Smooth muscle cell (in vitro differentiated cells): ENCODE measurements at regions not wholly inside any gene's neighbourhood (a gene's known extent, or its start where the extent isn't known, plus 50 kb on each side); places are given as distances from the start of the nearest gene placed in this dataset.

Experiments
- DNase-seq: peaks from one replicate; lab custom pipeline; 2025; ENCODE audit not compliant: unreplicated experiment; lab: John Stamatoyannopoulos, UW
- H2AFZ ChIP-seq: fragments of 200-600 bp; sonication (generic); 2 replicates; pipeline ENCODE4 v1.6.0; 2016; ENCODE audit warnings: antibody characterized with exemption, low read depth, mild to moderate bottlenecking
- H3F3A ChIP-seq: fragments of 200-600 bp; sonication (generic); 2 replicates; pipeline ENCODE4 v1.6.0; 2017; ENCODE audit warnings: antibody characterized with exemption, low read depth
- H3K27ac ChIP-seq: fragments of 200-600 bp; sonication (generic); 2 replicates; pipeline ENCODE4 v1.5.1; 2016; ENCODE audit warnings: low read depth, mild to moderate bottlenecking
- H3K27me3 ChIP-seq: fragments of 200-600 bp; sonication (generic); 2 replicates; pipeline ENCODE4 v1.6.1; 2016; ENCODE audit warnings: low read depth, mild to moderate bottlenecking
- H3K36me3 ChIP-seq: fragments of 200-600 bp; sonication (generic); 2 replicates; pipeline ENCODE4 v1.5.1; 2016; ENCODE audit warnings: low read depth
- H3K4me1 ChIP-seq: fragments of 200-600 bp; sonication (generic); 2 replicates; pipeline ENCODE4 v1.5.1; 2016; ENCODE audit warnings: low read depth
- H3K4me2 ChIP-seq: fragments of 200-600 bp; sonication (generic); 2 replicates; pipeline ENCODE4 v1.6.0; 2016; ENCODE audit warnings: mild to moderate bottlenecking
- H3K4me3 ChIP-seq: fragments of 200-600 bp; sonication (generic); 2 replicates; pipeline ENCODE4 v1.5.1; 2016; ENCODE audit warnings: mild to moderate bottlenecking
- H3K79me2 ChIP-seq: fragments of 200-600 bp; sonication (generic); 2 replicates; pipeline ENCODE4 v1.6.0; 2016; ENCODE audit warnings: low read depth, mild to moderate bottlenecking
- H3K9ac ChIP-seq: fragments of 200-600 bp; sonication (generic); 2 replicates; pipeline ENCODE4 v1.6.0; 2016; ENCODE audit warnings: low read depth
- H3K9me3 ChIP-seq: fragments of 200-600 bp; sonication (generic); replicated peaks from 2 replicates; pipeline ENCODE4 v1.5.1; 2016; ENCODE audit warnings: low read depth
- H4K20me1 ChIP-seq: fragments of 200-600 bp; sonication (generic); 2 replicates; pipeline ENCODE4 v1.6.0; 2016; ENCODE audit warnings: low read depth
- CTCF ChIP-seq: fragments of 200-600 bp; sonication (generic); IDR thresholded peaks from 2 replicates; pipeline ENCODE4 v1.5.1; 2017; ENCODE audit warnings: borderline replicate concordance, mild to moderate bottlenecking, antibody characterized with exemption; ENCODE audit not compliant: insufficient read depth, poor library complexity, severe bottlenecking
- WGBS: methylation state at CpG from one replicate; pipeline ENCODE4 v1.1.7; 2016; ENCODE audit warnings: low lambda C conversion rate; 5-methylcytosine and 5-hydroxymethylcytosine counted together

- Histone ChIP-seq H2AFZ (peak overlapping the region; percentile 83), H3K9ac (peak overlapping the region; percentile 1), H3K9me3 (no peaks in the 10 kb centered on the region), H3K4me3 (no peak overlapping the region), H3F3A (peaks cover 6% of the 10 kb centered on the region), H3K79me2 (no peaks in the 10 kb centered on the region), H3K4me1 (peaks cover 8% of the 10 kb centered on the region), H3K27me3 (no peaks in the 10 kb centered on the region), H3K27ac (peak overlapping the region; percentile 51), H3K36me3 (no peaks in the 10 kb centered on the region), H4K20me1 (no peaks in the 10 kb centered on the region), H3K4me2 (peak overlapping the region; percentile 48)
- WGBS = 21% methylated on average over 16 of the region's 16 CpGs
- DNase-seq = no peak
- no peak for TF ChIP-seq CTCF
Observed at GRCh38 chr1:59013276-59013927, 229.6 kb upstream of the JUN start.

- Histone ChIP-seq H3K4me2 (peak overlapping the region; percentile 48), H4K20me1 (no peaks in the 10 kb centered on the region), H3K4me3 (no peak overlapping the region), H2AFZ (peak overlapping the region; percentile 83), H3K9ac (peak overlapping the region; percentile 1), H3K27me3 (no peaks in the 10 kb centered on the region), H3K27ac (peak overlapping the region; percentile 51), H3K9me3 (no peaks in the 10 kb centered on the region), H3K79me2 (no peaks in the 10 kb centered on the region), H3F3A (peaks cover 6% of the 10 kb centered on the region), H3K4me1 (peaks cover 8% of the 10 kb centered on the region), H3K36me3 (no peaks in the 10 kb centered on the region)
- TF ChIP-seq CTCF = no peak
- 25% methylated on average over 3 of the region's 3 CpGs for WGBS
- DNase-seq = no peak
Observed at GRCh38 chr1:59013928-59014279, 230.1 kb upstream of the JUN start.

- no peak overlapping the region for H3K4me2 ChIP-seq
- peaks cover 8% of the 10 kb centered on the region for H3K4me1 ChIP-seq
- H3K9ac ChIP-seq = no peak overlapping the region
- peak overlapping the region; percentile 64 for H2AFZ ChIP-seq
- no peaks in the 10 kb centered on the region for H3K27me3 ChIP-seq
- no peaks in the 10 kb centered on the region for H3K79me2 ChIP-seq
- H3K27ac ChIP-seq = peak overlapping the region; percentile 70
- H3K4me3 ChIP-seq = no peak overlapping the region
- no peaks in the 10 kb centered on the region for H4K20me1 ChIP-seq
- DNase-seq = no peak
- TF ChIP-seq CTCF = no peak
- no peaks in the 10 kb centered on the region for H3K9me3 ChIP-seq
- WGBS = 100% methylated on average over 2 of the region's 2 CpGs
- H3F3A ChIP-seq = peaks cover 7% of the 10 kb centered on the region
- no peaks in the 10 kb centered on the region for H3K36me3 ChIP-seq
Observed at GRCh38 chr1:59014827-59015226, 231.0 kb upstream of the JUN start.

- no peaks in the 10 kb centered on the region for H4K20me1 ChIP-seq
- H3K27me3 ChIP-seq = no peaks in the 10 kb centered on the region
- H3K36me3 ChIP-seq = no peaks in the 10 kb centered on the region
- H3K27ac ChIP-seq = peak overlapping the region; percentile 70
- no peak overlapping the region for H3K4me3 ChIP-seq
- no peak for TF ChIP-seq CTCF
- peaks cover 8% of the 10 kb centered on the region for H3K4me1 ChIP-seq
- WGBS = 20% methylated on average over 4 of the region's 4 CpGs
- no peak for DNase-seq
- H3K79me2 ChIP-seq = no peaks in the 10 kb centered on the region
- H2AFZ ChIP-seq = peak overlapping the region; percentile 64
- no peaks in the 10 kb centered on the region for H3K9me3 ChIP-seq
- peaks cover 11% of the 10 kb centered on the region for H3F3A ChIP-seq
- peak overlapping the region; percentile 21 for H3K4me2 ChIP-seq
- peak overlapping the region; percentile 50 for H3K9ac ChIP-seq
Observed at GRCh38 chr1:59015708-59016107, 231.9 kb upstream of the JUN start.
